IMR-90 (cell line): ENCODE measurements at regions not wholly inside any gene's neighbourhood (a gene's known extent, or its start where the extent isn't known, plus 50 kb on each side); places are given as distances from the start of the nearest gene placed in this dataset.
"Not testable (repeated sequence)": the region's sequence is repeated elsewhere in the genome, so short reads cannot be mapped to it uniquely, and the experiment has no call there.

Experiments
- ATAC-seq: fragments of 200-7000 bp; cut with Tn5 transposase; 2 replicates; pipeline ENCODE4 v1.9.1; 2020; ENCODE audit warnings: low read depth, mild to moderate bottlenecking, moderate library complexity
- BruUV-seq: library from RNA; stranded (reverse); fragments of 400-500 nt; replicated peaks from 2 replicates; lab custom pipeline; 2021; lab: Mats Ljungman, UMichigan
- CTCF ChIA-PET: fragments of 300-600 bp; formaldehyde crosslinking; extraction: SDS; loops from one replicate; lab custom pipeline; 2021; ENCODE audit warnings: antibody characterized with exemption; lab: Yijun Ruan, JAX
- POLR2A ChIA-PET: fragments of 300-600 bp; sonication (Branson Sonifier 250); formaldehyde crosslinking; loops from one replicate; lab custom pipeline; 2022; ENCODE audit warnings: antibody characterized with exemption; ENCODE audit not compliant: unreplicated experiment; lab: Charles Lee
- DNase-seq: peaks from one replicate; pipeline ENCODE4 v3.0.0; 2013
- H2AFZ ChIP-seq: replicated peaks from 2 replicates; pipeline ENCODE3; 2013; ENCODE audit warnings: low read length, mild to moderate bottlenecking; ENCODE audit not compliant: poor library complexity
- H2AK5ac ChIP-seq: 2 replicates; pipeline ENCODE4 v1.6.1; 2013; ENCODE audit warnings: low read depth, low read length, inconsistent platforms
- H2AK9ac ChIP-seq: replicated peaks from 2 replicates; pipeline ENCODE3; 2013; ENCODE audit warnings: mild to moderate bottlenecking, low read depth, low read length, moderate library complexity; ENCODE audit not compliant: poor library complexity
- H2BK120ac ChIP-seq: 2 replicates; pipeline ENCODE4 v1.6.1; 2013; ENCODE audit warnings: low read depth, low read length, inconsistent platforms
- H2BK15ac ChIP-seq: 3 replicates; pipeline ENCODE4 v1.6.1; 2013; ENCODE audit warnings: low read depth, low read length, inconsistent platforms
- H2BK20ac ChIP-seq: 2 replicates; pipeline ENCODE4 v1.6.1; 2013; ENCODE audit warnings: low read depth, mild to moderate bottlenecking, inconsistent platforms, low read length, moderate library complexity
- H2BK5ac ChIP-seq: 2 replicates; pipeline ENCODE4 v1.6.1; 2013; ENCODE audit warnings: mild to moderate bottlenecking, low read depth, low read length, inconsistent platforms; ENCODE audit not compliant: poor library complexity, severe bottlenecking
- H3K14ac ChIP-seq: replicated peaks from 2 replicates; pipeline ENCODE4 v1.6.1; 2013; ENCODE audit warnings: low read depth, low read length, inconsistent platforms
- H3K18ac ChIP-seq: 2 replicates; pipeline ENCODE4 v1.6.1; 2013; ENCODE audit warnings: low read depth, low read length, control low read depth
- H3K23ac ChIP-seq: 2 replicates; pipeline ENCODE4 v1.6.1; 2013; ENCODE audit warnings: low read depth, low read length, inconsistent platforms
- H3K27ac ChIP-seq: 2 replicates; pipeline ENCODE4 v1.5.1; 2013; ENCODE audit warnings: mild to moderate bottlenecking, control low read depth, low read length; ENCODE audit not compliant: insufficient read depth
- H3K27me3 ChIP-seq: 2 replicates; pipeline ENCODE4 v1.6.1; 2013; ENCODE audit warnings: low read length; ENCODE audit not compliant: control insufficient read depth, insufficient read depth
- H3K36me3 ChIP-seq: 2 replicates; pipeline ENCODE4 v1.6.1; 2013; ENCODE audit warnings: low read length, mixed read lengths; ENCODE audit not compliant: control insufficient read depth, insufficient read depth
- H3K4ac ChIP-seq: 2 replicates; pipeline ENCODE4 v1.6.1; 2013; ENCODE audit warnings: low read depth, low read length, inconsistent platforms
- H3K4me1 ChIP-seq: 2 replicates; pipeline ENCODE4 v1.6.1; 2013; ENCODE audit warnings: low read length, mixed read lengths; ENCODE audit not compliant: control insufficient read depth, insufficient read depth
- H3K4me2 ChIP-seq: 2 replicates; pipeline ENCODE4 v1.6.1; 2013; ENCODE audit warnings: low read depth, mild to moderate bottlenecking, control low read depth, low read length, moderate library complexity
- H3K4me3 ChIP-seq: 2 replicates; pipeline ENCODE4 v1.5.1; 2013; ENCODE audit warnings: low read depth, mild to moderate bottlenecking, control low read depth, low read length, moderate library complexity; ENCODE audit not compliant: insufficient read depth
- H3K56ac ChIP-seq: 2 replicates; pipeline ENCODE4 v1.6.1; 2013; ENCODE audit warnings: low read length, inconsistent platforms; ENCODE audit not compliant: insufficient read depth; ENCODE audit errors: extremely low read depth
- H3K79me1 ChIP-seq, 2 experiments: 2 replicates each; pipeline ENCODE4 v1.6.1; 2013; ENCODE audit warnings: low read length in 2 of 2, inconsistent platforms in 1 of 2, low read depth in 1 of 2
- H3K9ac ChIP-seq: 2 replicates; pipeline ENCODE4 v1.6.1; 2013; ENCODE audit warnings: low read depth, low read length, control low read depth
- H3K9me1 ChIP-seq: 2 replicates; pipeline ENCODE4 v1.6.1; 2013; ENCODE audit warnings: low read length, inconsistent platforms; ENCODE audit not compliant: insufficient read depth
- H3K9me3 ChIP-seq: 2 replicates; pipeline ENCODE4 v1.6.1; 2013; ENCODE audit warnings: low read length; ENCODE audit not compliant: control insufficient read depth, insufficient read depth
- H4K20me1 ChIP-seq: 2 replicates; pipeline ENCODE4 v1.6.1; 2013; ENCODE audit warnings: low read length, inconsistent platforms; ENCODE audit not compliant: insufficient read depth
- H4K5ac ChIP-seq: 2 replicates; pipeline ENCODE4 v1.6.1; 2013; ENCODE audit warnings: mild to moderate bottlenecking, low read depth, low read length, control low read depth
- H4K8ac ChIP-seq, 2 experiments: 2 replicates each; pipeline ENCODE4 v1.6.1; 2013; ENCODE audit warnings: low read depth in 2 of 2, low read length in 2 of 2, control low read depth in 1 of 2, inconsistent platforms in 1 of 2
- H4K91ac ChIP-seq: 2 replicates; pipeline ENCODE4 v1.6.1; 2013; ENCODE audit warnings: low read depth, low read length, inconsistent platforms; ENCODE audit not compliant: insufficient read depth
- NFE2L2 ChIP-seq: fragments of 150-350 bp; IDR thresholded peaks from 2 replicates; pipeline ENCODE4 v1.6.1; 2016; ENCODE audit warnings: low read depth, mild to moderate bottlenecking, low read length
- whole genome bisulfite sequencing, 2 experiments: methylation state at CpG; one replicate each; pipeline versions ENCODE4 v1.1.5 to v1.1.7; 2013; ENCODE audit warnings: missing lambda C conversion rate in 2 of 2; ENCODE audit not compliant: insufficient read length in 1 of 2; ENCODE audit errors: extremely low coverage in 2 of 2; 5-methylcytosine and 5-hydroxymethylcytosine counted together
- dilution Hi-C: fragments of 300-500 bp; cut with HindIII; formaldehyde crosslinking; loops from one replicate; pipeline ENCODE4 v1.14.3; 2018; ENCODE audit warnings: low sequenced_read_pairs; ENCODE audit not compliant: unreplicated experiment
- in situ Hi-C: fragments of 300-500 bp; cut with MboI; formaldehyde crosslinking; loops from 3 replicates; pipeline ENCODE4 v1.14.3; 2019; ENCODE audit warnings: low sequenced_read_pairs, inconsistent platforms, mixed read lengths
- intact Hi-C: fragments of 100-400 bp; cut with micrococcal nuclease; formaldehyde crosslinking; loops from 2 replicates; pipeline ENCODE4 v1.10.0; 2022

- in situ Hi-C loops, BruUV-seq, H2AK9ac ChIP-seq, H2AFZ ChIP-seq, H3K4me3 ChIP-seq, H3K27ac ChIP-seq, H3K36me3 ChIP-seq, H3K23ac ChIP-seq, dilution Hi-C loops, CTCF ChIA-PET, H3K4me1 ChIP-seq, H3K9me1 ChIP-seq, H3K56ac ChIP-seq, H4K20me1 ChIP-seq, intact Hi-C loops, H3K4me2 ChIP-seq, H3K79me1 ChIP-seq, H3K9ac ChIP-seq, H3K9me3 ChIP-seq, H3K27me3 ChIP-seq: not testable (repeated sequence)
- Histone ChIP-seq H3K18ac (peak overlapping the region; percentile 18; the same call in 1 of the 2 replicates), H4K5ac (peak overlapping the region; percentile 58; the same call in 1 of the 2 replicates), H4K8ac (peak overlapping the region in 1 of 2 experiments; percentile 63; a peak in 2 of 4 replicates), H3K4ac (peak overlapping the region; percentile 29), H2BK5ac (peak overlapping the region; percentile 3), H2BK20ac (peak overlapping the region; percentile 60; the same call in 1 of the 2 replicates), H2BK15ac (peak overlapping the region; percentile 4; the same call in 1 of the 3 replicates), H2BK120ac (peak overlapping the region; percentile 65), H4K91ac (peak overlapping the region; percentile 35), H2AK5ac (peak overlapping the region; percentile 51; the same call in 1 of the 2 replicates), H3K14ac (peak overlapping the region; percentile 72)
- POLR2A ChIA-PET = interaction anchor here (0.6 kb wide), 1 partner anchor 140 kb away, joined by 4 read pairs; no protein-coding TSS in a partner anchor
- 100% methylated on average over 1 of the region's 3 CpGs; no CpG with 5 or more reads in 1 of the 2 experiments for WGBS, 2 experiments
- peak; percentile 64; the same call in 1 of the 2 replicates for TF ChIP-seq NFE2L2
- DNase-seq = peak; percentile 55
- ATAC-seq = peak; percentile 88
Measured at GRCh38 chr12:27171494-27171893, 72.6 kb upstream of the STK38L start.
